22Rv1 (cell line): ENCODE measurements at regions not wholly inside any gene's neighbourhood (a gene's known extent, or its start where the extent isn't known, plus 50 kb on each side); places are given as distances from the start of the nearest gene placed in this dataset.

ENCODE experiments used
- ZFX ChIP-seq: fragments of 450-650 bp; IDR thresholded peaks from 2 replicates; pipeline ENCODE4 v1.6.1; 2017; ENCODE audit warnings: antibody characterized with exemption, borderline replicate concordance
- TF ChIP-seq, protein P1 (sequence below): fragments of 450-650 bp; IDR thresholded peaks from 2 replicates; pipeline ENCODE4 v1.5.1; 2017; ENCODE audit warnings: mild to moderate bottlenecking

DNA sequence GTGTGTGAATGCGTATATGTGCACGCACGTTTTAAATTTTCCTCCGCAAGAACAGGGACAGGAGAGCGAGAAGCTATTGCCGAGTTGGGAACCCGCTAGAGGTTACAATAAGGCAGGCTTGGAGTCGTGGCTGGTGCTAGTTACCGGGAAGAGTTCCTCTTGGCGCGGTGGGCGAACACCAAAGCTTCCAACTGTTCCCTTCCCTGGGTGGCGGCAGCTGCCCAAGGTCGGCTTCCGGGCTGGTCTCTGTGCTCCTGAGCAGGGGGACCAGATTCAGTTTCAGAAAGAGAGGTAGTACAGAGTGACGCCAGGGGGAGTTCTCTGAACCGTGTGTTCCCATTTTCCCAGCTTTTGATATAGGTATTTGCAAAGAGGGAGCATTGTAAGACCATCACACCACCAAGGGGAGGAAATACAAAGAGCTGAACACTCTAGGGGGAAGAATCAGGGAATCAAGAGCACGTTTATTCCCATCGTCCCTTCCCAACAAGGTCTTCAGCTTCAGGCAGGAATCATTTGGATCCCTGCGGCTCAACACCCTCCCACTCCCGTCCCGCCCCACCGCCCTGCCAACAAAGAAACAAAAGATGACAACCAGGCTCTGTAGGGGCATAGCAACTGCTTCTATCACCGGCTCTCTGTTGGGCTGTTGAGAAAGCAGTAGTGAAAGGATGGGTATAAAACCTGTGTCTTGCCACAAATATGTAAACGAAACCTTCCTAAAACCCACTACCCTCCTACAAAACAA, 113.6 kb upstream of the TEX13C start:
- TF ChIP-seq, protein P1, sequence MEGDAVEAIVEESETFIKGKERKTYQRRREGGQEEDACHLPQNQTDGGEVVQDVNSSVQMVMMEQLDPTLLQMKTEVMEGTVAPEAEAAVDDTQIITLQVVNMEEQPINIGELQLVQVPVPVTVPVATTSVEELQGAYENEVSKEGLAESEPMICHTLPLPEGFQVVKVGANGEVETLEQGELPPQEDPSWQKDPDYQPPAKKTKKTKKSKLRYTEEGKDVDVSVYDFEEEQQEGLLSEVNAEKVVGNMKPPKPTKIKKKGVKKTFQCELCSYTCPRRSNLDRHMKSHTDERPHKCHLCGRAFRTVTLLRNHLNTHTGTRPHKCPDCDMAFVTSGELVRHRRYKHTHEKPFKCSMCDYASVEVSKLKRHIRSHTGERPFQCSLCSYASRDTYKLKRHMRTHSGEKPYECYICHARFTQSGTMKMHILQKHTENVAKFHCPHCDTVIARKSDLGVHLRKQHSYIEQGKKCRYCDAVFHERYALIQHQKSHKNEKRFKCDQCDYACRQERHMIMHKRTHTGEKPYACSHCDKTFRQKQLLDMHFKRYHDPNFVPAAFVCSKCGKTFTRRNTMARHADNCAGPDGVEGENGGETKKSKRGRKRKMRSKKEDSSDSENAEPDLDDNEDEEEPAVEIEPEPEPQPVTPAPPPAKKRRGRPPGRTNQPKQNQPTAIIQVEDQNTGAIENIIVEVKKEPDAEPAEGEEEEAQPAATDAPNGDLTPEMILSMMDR, result 0 out of 2 replicates have a peak, but pooled peaks have one; percentile 24
- no peak for TF ChIP-seq ZFX
